A549 (cell line): ENCODE measurements at regions not wholly inside any gene's neighbourhood (a gene's known extent, or its start where the extent isn't known, plus 50 kb on each side); places are given as distances from the start of the nearest gene placed in this dataset.

Source experiments
- ATAC-seq, 2 experiments: fragments of 200-7000 bp in 1 of 2; fragments of >200 bp in 1 of 2; cut with Nextera tagmentation in 1 of 2; cut with Tn5 transposase in 1 of 2; 3 replicates each; pipeline versions ENCODE4 v1.8.0 to v1.9.1; 2018 to 2020; ENCODE audit warnings: mild to moderate bottlenecking in 1 of 2, moderate library complexity in 1 of 2
- CTCF ChIA-PET: fragments of 300-600 bp; sonication (Branson Sonifier 250); formaldehyde crosslinking; extraction: SDS; loops from one replicate; lab custom pipeline; 2021; ENCODE audit warnings: antibody characterized with exemption, inconsistent platforms; lab: Yijun Ruan, JAX
- POLR2A ChIA-PET: fragments of 350-600 bp; formaldehyde crosslinking; extraction: SDS; loops from one replicate; lab custom pipeline; 2021; ENCODE audit warnings: antibody characterized with exemption, inconsistent platforms; lab: Yijun Ruan, JAX
- DNase-seq, 2 experiments: peaks; one replicate each; pipeline versions ENCODE4 v3.0.0 to v3.0.0-alpha.2; 2011 to 2016; ENCODE audit warnings: low read depth in 1 of 2, low spot score in 1 of 2
- FAIRE-seq: peaks from 2 replicates; lab custom pipeline; 2011; peaks lifted over from hg19 to GRCh38; lab: Jason Lieb, UNC
- H3K27ac ChIP-seq, 2 experiments: fragments of >200 bp; sonication (Bioruptor Twin); formaldehyde crosslinking; 3 replicates each; pipeline ENCODE4 v1.5.1; 2016 to 2017
- H3K4me1 ChIP-seq: fragments of >200 bp; sonication (Bioruptor Twin); formaldehyde crosslinking; 3 replicates; pipeline ENCODE4 v1.6.1; 2016
- H3K4me2 ChIP-seq: fragments of >200 bp; sonication (Bioruptor Twin); formaldehyde crosslinking; 3 replicates; pipeline ENCODE4 v1.6.1; 2016
- H3K4me3 ChIP-seq: fragments of >200 bp; sonication (Bioruptor Twin); formaldehyde crosslinking; 3 replicates; pipeline ENCODE4 v1.5.1; 2016
- H3K9me3 ChIP-seq: fragments of >200 bp; sonication (Bioruptor Twin); formaldehyde crosslinking; 3 replicates; pipeline ENCODE4 v1.6.1; 2016
- CBX2 ChIP-seq: fragments of 200-600 bp; sonication (generic); IDR thresholded peaks from 2 replicates; pipeline ENCODE4 v1.6.1; 2016; ENCODE audit warnings: low read depth, mild to moderate bottlenecking, borderline replicate concordance
- CBX8 ChIP-seq: fragments of 200-600 bp; sonication (generic); IDR thresholded peaks from 2 replicates; pipeline ENCODE4 v1.6.1; 2016
- CHD2 ChIP-seq: fragments of 150-350 bp; IDR thresholded peaks from 2 replicates; pipeline ENCODE4 v1.6.1; 2014; ENCODE audit warnings: low read length; ENCODE audit not compliant: partially characterized antibody
- CHD4 ChIP-seq: fragments of 200-600 bp; sonication (generic); IDR thresholded peaks from 2 replicates; pipeline ENCODE4 v1.6.1; 2016; ENCODE audit warnings: antibody characterized with exemption, mild to moderate bottlenecking, borderline replicate concordance
- HEYL ChIP-seq: fragments of 250-450 bp; sonication (Bioruptor Pico); IDR thresholded peaks from 2 replicates; pipeline ENCODE4 v1.8.0; 2021; ENCODE audit warnings: mild to moderate bottlenecking, moderate library complexity
- HOXA7 ChIP-seq: fragments of 250-450 bp; sonication (Bioruptor Pico); IDR thresholded peaks from 2 replicates; pipeline ENCODE4 v1.5.0; 2020; ENCODE audit warnings: mild to moderate bottlenecking, moderate library complexity
- HOXB13 ChIP-seq: fragments of 250-450 bp; sonication (Bioruptor Pico); IDR thresholded peaks from 2 replicates; pipeline ENCODE4 v1.5.0; 2020; ENCODE audit warnings: low read depth, mild to moderate bottlenecking, moderate library complexity
- HOXB5 ChIP-seq: fragments of 250-450 bp; sonication (Bioruptor Pico); IDR thresholded peaks from 2 replicates; pipeline ENCODE4 v1.5.0; 2020; ENCODE audit warnings: mild to moderate bottlenecking, moderate library complexity
- JUNB ChIP-seq: fragments of >200 bp; sonication (Bioruptor Twin); formaldehyde crosslinking; IDR thresholded peaks from 2 replicates; pipeline ENCODE4 v1.6.1; 2016
- MAZ ChIP-seq: fragments of 150-350 bp; IDR thresholded peaks from 2 replicates; pipeline ENCODE4 v1.6.1; 2014; ENCODE audit warnings: antibody characterized with exemption, low read depth, low read length, borderline replicate concordance
- MYC ChIP-seq: IDR thresholded peaks from 2 replicates; pipeline ENCODE4 v1.6.1; 2012; ENCODE audit warnings: mild to moderate bottlenecking, inconsistent platforms, low read length, improper control_type of control experiment, borderline replicate concordance
- NFE2L2 ChIP-seq: fragments of 150-350 bp; conservative IDR thresholded peaks from 2 replicates; pipeline ENCODE4 v1.6.1; 2014; ENCODE audit warnings: low read length
- NPAS2 ChIP-seq: fragments of 250-450 bp; sonication (Bioruptor Pico); IDR thresholded peaks from 2 replicates; pipeline ENCODE4 v1.8.0; 2022; ENCODE audit warnings: mild to moderate bottlenecking, moderate library complexity, borderline replicate concordance
- PHF8 ChIP-seq: fragments of 200-600 bp; sonication (generic); IDR thresholded peaks from 2 replicates; pipeline ENCODE4 v1.6.1; 2016; ENCODE audit warnings: low read depth, mild to moderate bottlenecking, antibody characterized with exemption, moderate library complexity, borderline replicate concordance
- RAD21 ChIP-seq, 2 experiments: fragments of >200 bp in 1 of 2; sonication (Bioruptor Twin) in 1 of 2; formaldehyde crosslinking in 1 of 2; IDR thresholded peaks in 1 of 2; conservative IDR thresholded peaks in 1 of 2; 2 replicates in 1 of 2; 3 replicates in 1 of 2; pipeline ENCODE4 v1.6.1; 2012 to 2018; ENCODE audit warnings: inconsistent platforms in 1 of 2
- RCOR1 ChIP-seq: fragments of 150-350 bp; IDR thresholded peaks from 2 replicates; pipeline ENCODE4 v1.6.1; 2014; ENCODE audit warnings: antibody characterized with exemption, low read length, low read depth
- SREBF2 ChIP-seq: fragments of 450-650 bp; IDR thresholded peaks from 2 replicates; pipeline ENCODE4 v1.6.1; 2014; ENCODE audit warnings: mild to moderate bottlenecking, moderate library complexity
- ZFP36 ChIP-seq: fragments of 450-650 bp; IDR thresholded peaks from 2 replicates; pipeline ENCODE4 v1.6.1; 2014; ENCODE audit warnings: borderline replicate concordance; ENCODE audit not compliant: partially characterized antibody
- WGBS: methylation state at CpG from one replicate; pipeline ENCODE4 v1.1.6; 2017; ENCODE audit errors: missing lambda C conversion rate; 5-methylcytosine and 5-hydroxymethylcytosine counted together
- TF ChIP-seq, protein P1 (sequence below): fragments of 200-600 bp; sonication (generic); IDR thresholded peaks from 2 replicates; pipeline ENCODE4 v1.6.1; 2016; ENCODE audit warnings: antibody characterized with exemption, mild to moderate bottlenecking, moderate library complexity
- TF ChIP-seq, protein P2 (sequence below): fragments of 150-350 bp; IDR thresholded peaks from 2 replicates; pipeline ENCODE4 v1.6.1; 2014; ENCODE audit warnings: low read depth, mild to moderate bottlenecking, low read length
- TF ChIP-seq, protein P3 (sequence below): fragments of >200 bp; sonication (Bioruptor Twin); formaldehyde crosslinking; IDR thresholded peaks from 2 replicates; pipeline ENCODE4 v1.6.1; 2016
- TF ChIP-seq, protein P4 (sequence below): fragments of 450-650 bp; IDR thresholded peaks from 2 replicates; pipeline ENCODE4 v1.6.1; 2014; ENCODE audit warnings: antibody characterized with exemption

DNA sequence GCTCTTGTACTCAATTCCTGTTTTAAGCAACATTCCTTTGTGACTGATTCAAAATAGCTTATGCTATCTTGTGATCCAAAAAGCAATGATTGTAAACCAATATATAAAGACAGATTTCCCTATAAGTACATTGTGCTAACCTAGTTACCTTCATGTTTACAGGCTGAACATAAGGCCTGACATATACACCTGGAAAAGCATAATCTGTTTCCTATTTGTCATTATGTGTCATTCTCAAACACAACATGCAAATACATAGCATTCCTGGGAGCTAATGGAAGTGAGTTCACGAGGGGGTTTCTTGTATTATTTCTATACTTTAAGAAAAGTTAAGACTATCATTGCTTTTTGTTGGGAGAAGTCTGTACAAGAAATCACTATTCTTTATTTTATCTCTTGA lies 638.1 kb upstream of the AGA start:
- POLR2A ChIA-PET, result no interaction called here
- H3K4me1 ChIP-seq, result no peaks in the 10 kb centered on the region
- DNase-seq (no peak), ATAC-seq (no peak)
- TF ChIP-seq MAZ (no peak), HOXB13 (CRISPR knock-in tag) (no peak), RAD21 (conservative IDR thresholded peaks at IDR 0.05 in 1 of 2, IDR thresholded peaks at IDR 0.05 in 1 of 2) (no peak)
- TF ChIP-seq, protein P1, sequence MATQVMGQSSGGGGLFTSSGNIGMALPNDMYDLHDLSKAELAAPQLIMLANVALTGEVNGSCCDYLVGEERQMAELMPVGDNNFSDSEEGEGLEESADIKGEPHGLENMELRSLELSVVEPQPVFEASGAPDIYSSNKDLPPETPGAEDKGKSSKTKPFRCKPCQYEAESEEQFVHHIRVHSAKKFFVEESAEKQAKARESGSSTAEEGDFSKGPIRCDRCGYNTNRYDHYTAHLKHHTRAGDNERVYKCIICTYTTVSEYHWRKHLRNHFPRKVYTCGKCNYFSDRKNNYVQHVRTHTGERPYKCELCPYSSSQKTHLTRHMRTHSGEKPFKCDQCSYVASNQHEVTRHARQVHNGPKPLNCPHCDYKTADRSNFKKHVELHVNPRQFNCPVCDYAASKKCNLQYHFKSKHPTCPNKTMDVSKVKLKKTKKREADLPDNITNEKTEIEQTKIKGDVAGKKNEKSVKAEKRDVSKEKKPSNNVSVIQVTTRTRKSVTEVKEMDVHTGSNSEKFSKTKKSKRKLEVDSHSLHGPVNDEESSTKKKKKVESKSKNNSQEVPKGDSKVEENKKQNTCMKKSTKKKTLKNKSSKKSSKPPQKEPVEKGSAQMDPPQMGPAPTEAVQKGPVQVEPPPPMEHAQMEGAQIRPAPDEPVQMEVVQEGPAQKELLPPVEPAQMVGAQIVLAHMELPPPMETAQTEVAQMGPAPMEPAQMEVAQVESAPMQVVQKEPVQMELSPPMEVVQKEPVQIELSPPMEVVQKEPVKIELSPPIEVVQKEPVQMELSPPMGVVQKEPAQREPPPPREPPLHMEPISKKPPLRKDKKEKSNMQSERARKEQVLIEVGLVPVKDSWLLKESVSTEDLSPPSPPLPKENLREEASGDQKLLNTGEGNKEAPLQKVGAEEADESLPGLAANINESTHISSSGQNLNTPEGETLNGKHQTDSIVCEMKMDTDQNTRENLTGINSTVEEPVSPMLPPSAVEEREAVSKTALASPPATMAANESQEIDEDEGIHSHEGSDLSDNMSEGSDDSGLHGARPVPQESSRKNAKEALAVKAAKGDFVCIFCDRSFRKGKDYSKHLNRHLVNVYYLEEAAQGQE, result no peak
- TF ChIP-seq, all 56 proteins: peak for 0
- Histone ChIP-seq H3K9me3 (no peaks in the 10 kb centered on the region), H3K27ac (no peak overlapping the region), H3K4me3 (no peak overlapping the region), H3K4me2 (no peak overlapping the region)
- CTCF ChIA-PET, result no interaction called here
- FAIRE-seq, result no peak
- WGBS, result 9% methylated on average over 1 of the region's 1 CpG

DNA sequence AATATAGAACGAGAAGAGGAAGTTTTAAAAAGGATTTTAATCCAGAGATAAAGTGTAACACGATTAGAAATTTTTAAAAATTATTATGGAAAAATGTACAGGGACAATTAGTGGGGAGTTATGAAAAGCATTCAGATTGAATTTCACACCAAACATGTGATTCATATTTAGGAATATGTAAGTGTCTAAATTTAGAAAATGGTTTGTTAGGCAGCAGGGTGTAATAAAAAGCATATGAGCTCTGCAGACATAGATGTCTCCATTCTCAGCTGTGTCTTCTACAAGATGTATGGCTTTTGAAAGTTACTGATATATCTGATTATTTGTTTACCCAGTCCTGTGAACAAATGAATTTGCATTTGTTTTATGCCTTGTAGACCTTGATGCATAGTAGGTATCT lies 638.9 kb upstream of the AGA start:
- no peak for DNase-seq
- no peak for FAIRE-seq
- ATAC-seq, result no peak
- no peak overlapping the region for H3K4me2 ChIP-seq
- no peaks in the 10 kb centered on the region for H3K9me3 ChIP-seq
- WGBS, result 2% methylated on average over 2 of the region's 2 CpGs
- no peak overlapping the region for H3K27ac ChIP-seq
- TF ChIP-seq CHD2 (no peak), NFE2L2 (no peak), ZFP36 (no peak), CHD4 (no peak), CBX8 (no peak), HOXA7 (no peak), HOXB5 (CRISPR knock-in tag) (no peak), MYC (no peak), RCOR1 (no peak), PHF8 (no peak), RAD21 (conservative IDR thresholded peaks at IDR 0.05 in 1 of 2, IDR thresholded peaks at IDR 0.05 in 1 of 2) (no peak), NPAS2 (CRISPR knock-in tag) (no peak), CBX2 (no peak), SREBF2 (no peak), JUNB (no peak), HEYL (CRISPR knock-in tag) (no peak)
- TF ChIP-seq, protein P2, sequence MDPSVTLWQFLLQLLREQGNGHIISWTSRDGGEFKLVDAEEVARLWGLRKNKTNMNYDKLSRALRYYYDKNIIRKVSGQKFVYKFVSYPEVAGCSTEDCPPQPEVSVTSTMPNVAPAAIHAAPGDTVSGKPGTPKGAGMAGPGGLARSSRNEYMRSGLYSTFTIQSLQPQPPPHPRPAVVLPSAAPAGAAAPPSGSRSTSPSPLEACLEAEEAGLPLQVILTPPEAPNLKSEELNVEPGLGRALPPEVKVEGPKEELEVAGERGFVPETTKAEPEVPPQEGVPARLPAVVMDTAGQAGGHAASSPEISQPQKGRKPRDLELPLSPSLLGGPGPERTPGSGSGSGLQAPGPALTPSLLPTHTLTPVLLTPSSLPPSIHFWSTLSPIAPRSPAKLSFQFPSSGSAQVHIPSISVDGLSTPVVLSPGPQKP, result no peak
- TF ChIP-seq, protein P3, sequence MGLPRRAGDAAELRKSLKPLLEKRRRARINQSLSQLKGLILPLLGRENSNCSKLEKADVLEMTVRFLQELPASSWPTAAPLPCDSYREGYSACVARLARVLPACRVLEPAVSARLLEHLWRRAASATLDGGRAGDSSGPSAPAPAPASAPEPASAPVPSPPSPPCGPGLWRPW, result no peak
- TF ChIP-seq, protein P4, sequence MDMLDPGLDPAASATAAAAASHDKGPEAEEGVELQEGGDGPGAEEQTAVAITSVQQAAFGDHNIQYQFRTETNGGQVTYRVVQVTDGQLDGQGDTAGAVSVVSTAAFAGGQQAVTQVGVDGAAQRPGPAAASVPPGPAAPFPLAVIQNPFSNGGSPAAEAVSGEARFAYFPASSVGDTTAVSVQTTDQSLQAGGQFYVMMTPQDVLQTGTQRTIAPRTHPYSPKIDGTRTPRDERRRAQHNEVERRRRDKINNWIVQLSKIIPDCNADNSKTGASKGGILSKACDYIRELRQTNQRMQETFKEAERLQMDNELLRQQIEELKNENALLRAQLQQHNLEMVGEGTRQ, result no peak
- H3K4me1 ChIP-seq, result no peaks in the 10 kb centered on the region
- no peak overlapping the region for H3K4me3 ChIP-seq
- ChIA-PET CTCF (no interaction called here), POLR2A (no interaction called here)
